Stomach (tissue), 8 donors: ENCODE measurements at regions not wholly inside any gene's neighbourhood (a gene's known extent, or its start where the extent isn't known, plus 50 kb on each side); places are given as distances from the start of the nearest gene placed in this dataset.

ENCODE experiments used
- DNase-seq, 2 donors: peaks; one replicate each; pipeline versions ENCODE4 v3.0.0 to v3.0.0-alpha.2; 2013 to 2019
- H3K27ac ChIP-seq, 5 donors: fragments of 200-600 bp in 4 of 5; sonication (generic) in 4 of 5; one replicate each; pipeline ENCODE4 v1.5.1; 2013 to 2019; ENCODE audit warnings: mild to moderate bottlenecking in 1 of 5, moderate library complexity in 1 of 5
- H3K27me3 ChIP-seq, 3 donors: fragments of 200-600 bp; sonication (generic); one replicate each; pipeline ENCODE4 v1.5.1; 2017 to 2019; ENCODE audit warnings: mixed run types in 1 of 3
- H3K36me3 ChIP-seq, 4 donors: fragments of 200-600 bp; sonication (generic); 1 replicate in 3 of 4; 2 replicates in 1 of 4; pipeline ENCODE4 v1.5.1; 2016 to 2019
- H3K4me1 ChIP-seq, 4 donors: fragments of 200-600 bp; sonication (generic); one replicate each; pipeline ENCODE4 v1.5.1; 2016 to 2019
- H3K4me3 ChIP-seq, 4 donors: fragments of 200-600 bp; sonication (generic) in 3 of 4; one replicate each; pipeline ENCODE4 v1.5.1; 2016 to 2019; ENCODE audit warnings: mild to moderate bottlenecking in 1 of 4
- H3K9me3 ChIP-seq, 4 donors: fragments of 200-600 bp; sonication (generic); one replicate each; pipeline ENCODE4 v1.5.1; 2016 to 2019
- EP300 ChIP-seq: sonication (generic); formaldehyde crosslinking; IDR thresholded peaks from one replicate; pipeline ENCODE4 v1.6.1; 2017; ENCODE audit warnings: antibody characterized with exemption
- POLR2A ChIP-seq, 4 donors: fragments of 450-650 bp; IDR thresholded peaks; one replicate each; pipeline ENCODE4 v1.6.1; 2016; ENCODE audit warnings: antibody characterized with exemption in 4 of 4, control low read depth in 2 of 4, mild to moderate bottlenecking in 1 of 4, moderate library complexity in 1 of 4
- POLR2AphosphoS5 ChIP-seq, 3 donors: sonication (generic); formaldehyde crosslinking; IDR thresholded peaks; one replicate each; pipeline ENCODE4 v1.6.1; 2016; ENCODE audit warnings: antibody characterized with exemption in 3 of 3
- WGBS, 5 donors: extraction: QIAGEN DNeasy Blood & Tissue Kit in 3 of 5; methylation state at CpG; one replicate each; pipeline versions ENCODE4 v1.1.5 to v1.1.7; 2013 to 2018; 5-methylcytosine and 5-hydroxymethylcytosine counted together
- intact Hi-C: fragments of 100-400 bp; cut with DNase I; formaldehyde crosslinking; loops from one replicate; pipeline ENCODE4 v1.15.1; 2023; ENCODE audit warnings: low total_unique reads
- TF ChIP-seq, protein P1 (sequence below), 7 experiments: fragments of 450-650 bp in 4 of 7; fragments of 200-600 bp in 3 of 7; sonication (generic) in 3 of 7; IDR thresholded peaks; one replicate each; pipeline ENCODE4 v1.5.1; 2016 to 2019; ENCODE audit warnings: antibody characterized with exemption in 7 of 7, control low read depth in 2 of 7, mild to moderate bottlenecking in 1 of 7
- donor health status: healthy with polysubstance abuse.
- donor health status: Bipolar disorder and iron deficiency.
- donor health status: healthy.

DNA sequence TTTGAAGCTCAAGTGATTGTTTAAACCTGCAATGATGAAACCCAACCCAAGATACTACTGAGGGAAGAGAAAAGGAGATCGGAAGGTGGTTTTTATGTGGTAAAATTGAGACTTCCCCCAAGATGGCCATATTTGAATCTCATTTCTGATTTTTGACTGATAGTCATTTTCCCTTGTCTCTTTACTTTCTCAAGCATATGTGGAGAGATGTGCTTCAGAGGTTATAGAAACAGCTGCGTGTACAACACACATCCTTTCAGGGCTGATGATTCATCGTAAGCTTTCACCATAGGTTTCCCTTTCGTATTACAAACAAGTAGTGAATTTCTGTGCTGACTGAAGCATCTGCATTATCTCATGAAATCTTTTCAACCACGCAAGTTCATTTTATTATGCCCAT lies 276.2 kb downstream of the EMP1 start:
- TF ChIP-seq, protein P1, sequence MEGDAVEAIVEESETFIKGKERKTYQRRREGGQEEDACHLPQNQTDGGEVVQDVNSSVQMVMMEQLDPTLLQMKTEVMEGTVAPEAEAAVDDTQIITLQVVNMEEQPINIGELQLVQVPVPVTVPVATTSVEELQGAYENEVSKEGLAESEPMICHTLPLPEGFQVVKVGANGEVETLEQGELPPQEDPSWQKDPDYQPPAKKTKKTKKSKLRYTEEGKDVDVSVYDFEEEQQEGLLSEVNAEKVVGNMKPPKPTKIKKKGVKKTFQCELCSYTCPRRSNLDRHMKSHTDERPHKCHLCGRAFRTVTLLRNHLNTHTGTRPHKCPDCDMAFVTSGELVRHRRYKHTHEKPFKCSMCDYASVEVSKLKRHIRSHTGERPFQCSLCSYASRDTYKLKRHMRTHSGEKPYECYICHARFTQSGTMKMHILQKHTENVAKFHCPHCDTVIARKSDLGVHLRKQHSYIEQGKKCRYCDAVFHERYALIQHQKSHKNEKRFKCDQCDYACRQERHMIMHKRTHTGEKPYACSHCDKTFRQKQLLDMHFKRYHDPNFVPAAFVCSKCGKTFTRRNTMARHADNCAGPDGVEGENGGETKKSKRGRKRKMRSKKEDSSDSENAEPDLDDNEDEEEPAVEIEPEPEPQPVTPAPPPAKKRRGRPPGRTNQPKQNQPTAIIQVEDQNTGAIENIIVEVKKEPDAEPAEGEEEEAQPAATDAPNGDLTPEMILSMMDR (IDR thresholded peaks at IDR 0.05) = no peak
- TF ChIP-seq EP300 (no peak), POLR2A (IDR thresholded peaks at IDR 0.05) (no peak), POLR2AphosphoS5 (IDR thresholded peaks at IDR 0.05) (no peak)
- Histone ChIP-seq H3K27ac (no peak overlapping the region), H3K36me3 (no peaks in the 10 kb centered on the region), H3K27me3 (peaks cover 0 to 12% (median 0%) of the 10 kb centered on the region in 3 donors), H3K9me3 (no peaks in the 10 kb centered on the region), H3K4me3 (no peak overlapping the region), H3K4me1 (no peaks in the 10 kb centered on the region)
- intact Hi-C loops = no loop called here
- WGBS, 5 donors = 78 to 88% (median 84%) methylated on average over 5 of the region's 5 CpGs
- no peak for DNase-seq

DNA sequence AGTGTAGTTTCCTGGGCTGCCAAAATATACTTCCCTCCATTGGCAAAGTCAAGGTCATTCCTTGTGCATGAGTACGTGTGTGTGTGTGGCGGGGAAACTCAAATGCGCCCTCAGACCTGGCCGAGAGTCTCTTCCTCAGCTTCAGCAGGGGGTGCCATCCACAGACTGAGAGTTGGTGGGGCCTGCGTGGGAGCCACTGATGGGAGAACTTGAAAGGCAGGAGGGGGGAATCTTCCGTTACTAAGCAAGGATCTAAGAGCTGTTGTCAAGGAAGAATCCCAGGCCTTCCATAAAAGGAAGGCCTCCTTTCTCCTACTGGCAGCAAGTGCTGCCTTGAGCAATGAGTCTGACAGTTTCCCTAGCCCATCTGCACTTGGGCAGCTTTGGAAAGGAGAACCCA lies 274.9 kb downstream of the EMP1 start:
- WGBS, 5 donors = 88 to 98% (median 93%) methylated on average over 5 to 6 of the region's 6 CpGs
- TF ChIP-seq, protein P1 (IDR thresholded peaks at IDR 0.05) = no peak
- TF ChIP-seq POLR2AphosphoS5 (IDR thresholded peaks at IDR 0.05) = no peak
- no peak for TF ChIP-seq EP300
- no peak for TF ChIP-seq POLR2A (IDR thresholded peaks at IDR 0.05)
- Histone ChIP-seq H3K4me3 (no peak overlapping the region), H3K9me3 (no peaks in the 10 kb centered on the region), H3K27ac (no peak overlapping the region), H3K27me3 (peaks cover 0 to 11% (median 0%) of the 10 kb centered on the region in 3 donors), H3K4me1 (no peaks in the 10 kb centered on the region), H3K36me3 (no peaks in the 10 kb centered on the region)
- no peak for DNase-seq
- intact Hi-C loops = no loop called here

DNA sequence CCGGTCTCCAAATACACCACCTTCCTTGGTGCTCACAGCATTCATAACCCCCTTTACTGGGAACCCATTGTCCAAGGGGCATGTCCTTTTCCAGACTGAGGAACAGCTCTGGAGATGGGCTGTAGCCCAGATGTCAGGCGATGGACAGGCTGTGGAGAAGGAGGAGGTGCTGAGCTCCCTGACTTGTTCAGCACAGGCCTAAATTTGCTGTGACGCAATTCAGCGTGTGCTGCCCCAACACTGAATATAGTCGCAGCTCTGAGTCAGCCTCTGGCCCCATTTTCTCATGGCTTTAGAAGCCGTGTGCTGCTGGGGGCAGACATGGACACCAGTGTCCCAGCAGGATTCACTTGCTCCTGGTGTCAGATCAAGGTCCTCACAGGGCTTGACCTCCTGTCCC lies 269.1 kb downstream of the EMP1 start:
- no peak overlapping the region for H3K27ac ChIP-seq
- no peaks in the 10 kb centered on the region for H3K4me1 ChIP-seq
- H3K36me3 ChIP-seq = no peaks in the 10 kb centered on the region
- no peak for DNase-seq
- no peaks in the 10 kb centered on the region for H3K9me3 ChIP-seq
- TF ChIP-seq POLR2A (IDR thresholded peaks at IDR 0.05) (no peak), POLR2AphosphoS5 (IDR thresholded peaks at IDR 0.05) (no peak), EP300 (no peak)
- TF ChIP-seq, protein P1 (IDR thresholded peaks at IDR 0.05) = no peak
- intact Hi-C loops = no loop called here
- WGBS, 5 donors = 74 to 92% (median 88%) methylated on average over 6 of the region's 6 CpGs
- no peaks in the 10 kb centered on the region for H3K27me3 ChIP-seq
- no peak overlapping the region for H3K4me3 ChIP-seq

DNA sequence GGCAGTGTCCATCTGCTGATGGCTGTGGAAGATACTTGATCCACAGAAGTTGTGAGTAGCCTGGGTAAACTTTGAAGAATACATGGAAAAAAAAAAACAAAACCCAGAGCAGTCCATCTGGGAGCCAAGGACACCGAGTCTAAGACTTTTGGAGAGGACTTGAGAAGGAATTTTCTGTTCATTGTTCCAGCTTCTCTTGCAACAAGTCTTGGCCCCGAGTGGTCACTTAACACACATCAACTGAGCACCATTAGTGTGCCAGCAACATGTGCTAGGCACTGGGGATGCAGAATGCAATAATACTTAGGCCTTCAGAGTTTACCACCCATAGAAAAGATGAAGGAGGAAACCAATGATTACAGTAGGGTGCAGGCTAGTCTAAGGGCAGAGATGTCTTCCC lies 266.7 kb downstream of the EMP1 start:
- Histone ChIP-seq H3K27me3 (no peaks in the 10 kb centered on the region), H3K4me1 (no peaks in the 10 kb centered on the region), H3K9me3 (no peaks in the 10 kb centered on the region), H3K27ac (no peak overlapping the region), H3K4me3 (no peak overlapping the region), H3K36me3 (no peaks in the 10 kb centered on the region)
- no peak for TF ChIP-seq POLR2A (IDR thresholded peaks at IDR 0.05)
- no peak for TF ChIP-seq POLR2AphosphoS5 (IDR thresholded peaks at IDR 0.05)
- DNase-seq = no peak
- WGBS, 5 donors = 67 to 88% (median 81%) methylated on average over 2 of the region's 2 CpGs
- intact Hi-C loops = no loop called here

DNA sequence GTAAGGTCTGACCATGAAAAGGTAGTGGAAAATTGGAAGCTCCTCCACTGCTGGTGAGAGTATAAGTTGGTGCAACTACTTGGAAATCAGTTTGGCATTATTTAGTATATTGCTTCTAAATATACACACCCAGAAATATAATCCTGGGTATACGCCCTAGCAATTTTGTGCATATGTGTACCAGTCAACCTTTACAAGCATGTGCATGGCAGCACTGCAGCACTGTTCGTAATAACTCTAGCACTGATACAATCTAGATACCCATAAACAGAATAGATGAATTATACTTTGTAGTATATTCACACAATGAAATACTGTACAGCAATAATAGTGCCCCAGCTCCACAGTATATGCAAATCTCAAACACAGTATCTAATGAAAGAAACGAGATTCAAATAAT lies 265.9 kb downstream of the EMP1 start:
- DNase-seq = no peak
- no peak overlapping the region for H3K27ac ChIP-seq
- no peaks in the 10 kb centered on the region for H3K36me3 ChIP-seq
- intact Hi-C loops = no loop called here
- no peak overlapping the region for H3K4me3 ChIP-seq
- no peaks in the 10 kb centered on the region for H3K9me3 ChIP-seq
- H3K27me3 ChIP-seq = no peaks in the 10 kb centered on the region
- no peaks in the 10 kb centered on the region for H3K4me1 ChIP-seq
- 88 to 92% (median 92%) methylated on average over 3 of the region's 3 CpGs for WGBS, 5 donors
- TF ChIP-seq EP300 (no peak), POLR2AphosphoS5 (IDR thresholded peaks at IDR 0.05) (no peak), POLR2A (IDR thresholded peaks at IDR 0.05) (no peak)
- TF ChIP-seq, protein P1 (IDR thresholded peaks at IDR 0.05) = no peak
